Activated T-helper 9 cell treated with anti-CD3 and anti-CD28 coated beads, Interleukin-2, amount 50 U/mL, for 16 hours (primary cell): ENCODE measurements at regions not wholly inside any gene's neighbourhood (a gene's known extent, or its start where the extent isn't known, plus 50 kb on each side); places are given as distances from the start of the nearest gene placed in this dataset.
"Not testable (repeated sequence)": the region's sequence is repeated elsewhere in the genome, so short reads cannot be mapped to it uniquely, and the experiment has no call there.

Experiments
- DNase-seq: peaks from one replicate; pipeline ENCODE4 v3.0.0-alpha.2; 2020; ENCODE audit warnings: low read depth

DNA sequence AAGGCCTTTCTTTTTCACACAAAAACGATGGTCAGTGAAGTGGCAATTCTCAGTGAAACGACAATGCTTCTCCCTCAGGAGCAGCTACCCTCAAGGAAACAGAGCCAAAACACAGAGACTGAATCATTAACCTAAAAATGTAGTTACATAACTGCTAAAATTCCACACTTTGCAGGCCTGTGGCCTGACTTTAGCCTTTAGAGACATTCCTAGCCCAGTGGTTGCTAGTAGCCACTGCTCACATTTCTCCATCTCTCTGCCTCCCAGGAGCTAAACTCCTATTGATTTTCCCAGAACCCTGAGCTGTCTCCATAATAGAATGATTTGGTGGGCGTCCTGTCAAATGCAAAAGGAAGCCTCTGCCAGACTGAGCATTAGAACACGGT is 630.1 kb upstream of the KCNMB2 start:
- no peak for DNase-seq

DNA sequence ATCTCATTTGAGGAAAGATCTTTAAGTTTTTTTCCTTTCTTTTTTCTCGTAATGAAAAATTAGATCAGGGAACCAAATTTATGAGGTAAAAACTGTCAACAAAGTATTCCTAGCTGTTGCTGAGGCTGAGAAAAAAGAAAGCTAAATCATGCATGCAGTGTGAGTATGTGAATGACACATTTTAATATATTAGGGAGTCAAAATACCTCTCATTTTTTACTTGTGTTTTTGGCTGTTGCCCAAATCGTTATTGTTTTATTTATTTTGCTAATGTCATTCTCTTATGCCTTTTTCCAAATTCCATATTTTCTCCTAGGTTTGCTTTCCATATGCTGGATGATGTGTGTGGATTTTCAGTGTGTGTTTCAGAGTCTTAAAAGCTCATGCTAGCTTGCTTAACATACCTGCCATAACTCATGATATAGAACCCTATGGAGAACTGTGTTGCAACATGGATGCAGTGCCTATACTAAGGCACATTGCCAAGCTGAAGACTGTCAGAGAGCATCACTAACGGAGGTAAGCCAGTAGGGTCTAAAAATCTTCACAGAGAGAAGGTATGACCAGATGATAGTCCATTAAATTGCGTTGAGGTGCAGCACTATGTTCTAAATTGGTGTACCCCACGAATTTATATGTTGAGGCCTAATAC is 629.5 kb upstream of the KCNMB2 start:
- DNase-seq = no peak

DNA sequence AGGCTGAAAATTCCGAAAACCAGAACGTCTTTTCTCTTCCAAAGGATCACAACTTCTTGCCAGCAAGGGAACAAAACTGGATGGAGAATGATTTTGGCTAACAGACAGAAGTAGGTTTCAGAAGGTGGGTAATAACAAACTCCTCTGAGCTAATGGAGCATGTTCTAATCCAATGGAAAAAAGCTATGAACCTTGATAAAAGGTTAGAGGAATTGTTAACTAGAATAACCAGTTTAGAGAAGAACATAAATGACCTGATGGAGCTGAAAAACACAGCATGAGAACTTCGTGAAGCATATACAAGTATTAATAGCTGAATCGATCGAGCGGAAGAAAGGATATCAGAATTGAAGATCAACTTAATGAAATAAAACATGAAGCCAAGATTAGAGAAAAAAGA is 626.7 kb upstream of the KCNMB2 start:
- not testable (repeated sequence) for DNase-seq

DNA sequence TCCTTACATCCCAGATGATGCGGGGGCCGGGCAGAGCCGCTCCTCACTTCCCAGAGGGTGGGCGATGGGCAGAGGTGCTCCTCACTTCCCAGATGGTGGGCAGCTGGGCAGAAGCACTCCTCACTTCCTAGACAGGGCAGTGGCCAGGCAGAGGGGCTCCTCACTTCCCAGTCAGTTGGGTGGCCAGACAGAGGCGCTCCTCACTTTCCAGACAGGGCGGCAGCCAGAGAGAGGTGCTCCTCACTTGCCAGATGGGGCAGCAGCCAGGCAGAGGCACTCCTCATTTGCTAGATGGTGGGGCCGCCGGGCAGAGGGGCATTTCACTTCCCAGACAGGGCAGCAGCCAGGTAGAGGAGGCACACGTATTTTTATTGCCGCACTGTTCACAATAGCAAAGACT is 622.0 kb upstream of the KCNMB2 start:
- DNase-seq = no peak

DNA sequence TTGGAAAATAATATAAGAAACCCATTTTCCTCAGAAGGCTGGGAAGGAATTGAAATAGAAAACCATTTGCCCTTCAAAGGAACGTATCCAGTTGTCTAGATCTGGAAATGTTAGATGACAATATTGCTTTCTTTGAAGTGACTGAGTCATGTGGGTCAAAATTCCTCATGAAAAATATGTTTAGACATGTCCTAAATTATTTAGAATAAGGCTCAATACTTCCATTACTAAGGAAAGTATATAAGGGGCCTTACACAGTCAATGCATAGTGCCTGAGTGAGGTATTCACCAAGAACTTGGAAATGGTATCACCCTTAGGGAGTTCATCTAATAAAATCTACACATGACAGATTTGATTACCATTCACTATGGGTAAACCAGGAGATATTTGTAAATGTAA is 619.8 kb upstream of the KCNMB2 start:
- no peak for DNase-seq

DNA sequence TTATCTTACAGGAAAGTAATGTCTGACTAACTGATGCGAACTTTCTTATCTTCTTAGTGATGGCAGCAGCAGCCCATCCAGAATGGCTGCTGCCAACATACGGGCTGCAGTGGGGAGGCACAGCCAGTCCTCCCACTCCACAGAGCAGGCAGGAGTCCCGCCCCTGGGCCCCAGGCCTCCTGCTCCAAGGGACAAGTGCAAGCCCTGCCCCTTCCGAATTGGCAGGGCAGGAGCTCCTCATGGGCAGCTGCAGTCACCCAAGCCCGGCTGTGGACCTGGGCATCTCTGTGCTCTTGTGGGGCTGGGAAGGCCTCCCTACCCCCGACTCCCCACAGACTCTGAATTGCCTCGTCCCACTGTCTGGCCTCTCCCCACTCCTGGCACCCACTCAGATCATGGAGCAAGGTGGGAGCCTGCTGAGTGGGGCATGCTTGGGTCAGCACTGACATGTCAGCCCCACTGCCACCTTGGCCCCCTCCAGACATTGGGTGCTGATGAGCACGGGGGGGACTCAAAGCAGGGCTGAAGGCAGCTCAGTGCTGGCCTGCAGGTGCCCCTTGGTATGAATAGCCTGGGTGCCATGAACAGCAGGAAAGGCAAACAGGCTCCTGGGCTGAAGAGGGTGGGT is 618.9 kb upstream of the KCNMB2 start:
- DNase-seq = no peak

DNA sequence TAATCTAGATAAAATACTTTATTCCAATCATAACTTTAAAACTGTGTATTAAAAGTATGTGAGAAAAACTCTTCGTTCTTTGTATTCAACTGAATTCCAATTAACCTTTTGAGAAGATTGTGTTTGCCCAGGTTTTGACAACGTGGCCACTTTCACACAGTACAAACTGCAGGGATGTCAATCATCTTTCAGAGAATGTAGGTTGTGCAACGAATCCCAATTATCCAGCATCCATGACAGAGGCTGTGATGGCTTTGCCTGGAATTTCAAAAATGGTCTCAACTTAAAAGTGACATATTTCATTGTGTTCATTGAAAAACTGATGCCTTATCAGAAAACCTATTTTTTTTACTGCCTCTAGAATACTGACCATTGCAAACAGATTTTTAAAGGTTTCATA is 615.1 kb upstream of the KCNMB2 start:
- DNase-seq = no peak

DNA sequence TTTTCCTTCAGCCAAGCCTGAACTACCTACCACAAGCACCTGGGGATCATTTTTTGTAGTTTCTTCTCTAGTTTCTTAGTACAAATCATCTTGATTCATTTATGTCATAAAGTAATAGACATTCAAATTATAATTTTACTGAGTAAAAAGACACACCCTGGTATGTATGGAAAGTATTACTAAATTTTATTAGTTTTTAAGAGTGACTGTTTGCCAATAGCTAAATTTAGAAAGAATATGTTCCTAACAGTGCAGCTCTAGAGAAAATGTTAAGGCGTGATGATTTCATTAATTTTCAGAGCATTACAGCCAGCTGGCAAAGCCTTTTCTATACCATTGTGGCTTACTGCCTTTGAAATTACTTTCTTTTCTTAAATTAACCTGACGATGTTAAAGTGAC is 612.0 kb upstream of the KCNMB2 start:
- DNase-seq = no peak

DNA sequence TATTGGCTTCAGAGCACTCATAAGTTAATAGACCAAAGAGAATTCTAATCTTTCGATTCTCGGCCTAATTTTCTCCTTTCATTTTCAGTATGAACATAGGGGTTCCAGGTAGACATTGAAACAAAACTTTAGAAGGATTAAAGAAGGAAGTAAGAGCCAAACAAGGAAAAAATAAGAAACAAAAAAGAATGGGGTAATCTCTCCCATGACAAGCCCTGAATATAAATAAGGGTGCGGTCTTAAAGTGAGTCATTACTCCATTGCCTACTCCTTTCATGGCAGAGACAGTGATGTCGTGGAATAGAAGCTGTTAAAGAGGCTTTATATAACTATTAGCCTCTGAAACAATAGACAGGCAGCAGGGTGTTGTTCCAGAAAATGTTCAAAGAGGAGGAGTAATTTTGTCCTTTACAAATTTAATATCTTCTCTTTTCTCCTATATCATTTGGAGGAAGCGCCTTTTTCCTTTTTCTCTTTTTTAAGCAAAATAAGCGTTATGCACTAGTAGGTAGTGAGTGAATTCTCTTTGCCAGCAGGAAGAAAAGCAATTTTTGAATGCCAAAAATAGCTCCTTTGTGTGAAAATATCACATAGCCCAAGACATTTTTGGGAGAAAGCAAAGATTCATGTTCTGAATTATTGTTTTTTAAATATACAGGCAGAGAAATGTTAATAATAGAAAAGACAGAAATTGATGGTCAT is 607.9 kb upstream of the KCNMB2 start:
- no peak for DNase-seq

DNA sequence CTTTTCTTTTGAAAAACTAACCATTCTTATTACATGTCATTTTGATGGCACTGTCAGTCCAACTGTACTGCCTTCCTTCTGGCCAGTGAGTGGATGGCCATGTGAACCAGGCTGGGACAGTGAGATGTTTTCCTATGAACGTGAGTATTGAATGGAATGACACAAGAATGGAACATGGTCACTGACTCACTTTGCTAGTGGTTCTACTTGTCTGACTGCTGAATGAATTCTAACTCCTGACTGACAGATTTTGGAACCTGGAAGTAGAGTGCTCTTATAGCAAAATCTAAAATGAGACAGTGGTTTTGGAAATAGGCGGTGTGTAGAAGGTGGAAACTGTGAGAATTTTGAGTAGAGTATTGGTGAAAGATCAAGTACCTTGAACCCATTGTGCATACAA is 606.9 kb upstream of the KCNMB2 start:
- no peak for DNase-seq

DNA sequence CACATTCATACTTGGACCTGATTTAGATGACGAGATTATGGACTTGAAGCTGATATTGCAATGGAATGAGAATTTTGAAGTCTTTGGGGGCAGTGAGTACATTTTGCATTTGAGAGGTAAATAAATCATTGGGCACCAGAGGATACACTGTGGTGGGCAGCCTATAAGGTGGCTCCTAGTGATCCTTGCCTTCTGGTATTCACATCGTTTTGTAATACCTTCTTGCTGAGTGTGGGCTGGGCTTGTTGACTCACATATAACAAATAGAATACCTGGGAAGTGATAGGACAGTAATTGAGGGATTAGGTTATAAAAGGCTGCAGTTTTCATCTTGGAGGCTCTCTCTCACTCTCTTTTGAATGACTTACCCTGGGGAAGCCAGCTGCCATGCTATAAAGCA is 605.5 kb upstream of the KCNMB2 start:
- DNase-seq = no peak

DNA sequence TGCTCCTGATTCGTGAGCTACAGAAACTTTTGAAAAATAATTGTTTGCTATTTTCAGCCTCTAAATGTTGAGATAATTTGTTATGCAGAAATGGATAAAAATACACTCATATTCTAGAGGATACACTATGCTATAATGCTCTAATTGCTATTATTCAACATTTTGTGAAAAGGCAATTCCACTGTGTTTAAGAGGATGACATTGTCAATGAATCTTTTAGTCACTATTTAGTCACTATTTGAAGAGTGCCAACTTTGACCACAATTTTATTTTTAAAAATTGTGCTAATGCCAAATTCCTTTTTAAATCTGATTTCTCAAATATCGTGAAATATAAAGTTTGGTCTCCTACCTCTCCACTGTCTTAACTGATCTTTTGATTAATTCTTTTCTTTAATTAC is 604.9 kb upstream of the KCNMB2 start:
- DNase-seq = no peak

DNA sequence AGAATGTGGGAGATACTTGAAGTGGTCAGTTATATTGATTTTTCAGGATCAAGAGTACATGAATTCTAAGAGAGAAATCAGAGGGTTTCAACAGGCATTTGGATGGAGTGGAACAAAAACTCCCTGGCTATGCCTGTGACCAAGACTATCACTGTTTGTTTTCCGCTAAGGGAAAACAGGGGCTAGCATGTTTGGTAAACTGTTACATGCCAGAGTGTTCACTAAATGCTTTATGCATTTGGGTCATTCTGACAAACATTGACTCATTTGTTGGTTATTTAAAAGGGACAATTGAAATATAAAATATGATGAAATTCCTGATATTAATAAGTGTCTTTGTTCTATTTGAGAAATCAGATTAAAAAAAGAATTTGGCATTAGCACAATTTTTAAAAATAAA is 603.9 kb upstream of the KCNMB2 start:
- no peak for DNase-seq

DNA sequence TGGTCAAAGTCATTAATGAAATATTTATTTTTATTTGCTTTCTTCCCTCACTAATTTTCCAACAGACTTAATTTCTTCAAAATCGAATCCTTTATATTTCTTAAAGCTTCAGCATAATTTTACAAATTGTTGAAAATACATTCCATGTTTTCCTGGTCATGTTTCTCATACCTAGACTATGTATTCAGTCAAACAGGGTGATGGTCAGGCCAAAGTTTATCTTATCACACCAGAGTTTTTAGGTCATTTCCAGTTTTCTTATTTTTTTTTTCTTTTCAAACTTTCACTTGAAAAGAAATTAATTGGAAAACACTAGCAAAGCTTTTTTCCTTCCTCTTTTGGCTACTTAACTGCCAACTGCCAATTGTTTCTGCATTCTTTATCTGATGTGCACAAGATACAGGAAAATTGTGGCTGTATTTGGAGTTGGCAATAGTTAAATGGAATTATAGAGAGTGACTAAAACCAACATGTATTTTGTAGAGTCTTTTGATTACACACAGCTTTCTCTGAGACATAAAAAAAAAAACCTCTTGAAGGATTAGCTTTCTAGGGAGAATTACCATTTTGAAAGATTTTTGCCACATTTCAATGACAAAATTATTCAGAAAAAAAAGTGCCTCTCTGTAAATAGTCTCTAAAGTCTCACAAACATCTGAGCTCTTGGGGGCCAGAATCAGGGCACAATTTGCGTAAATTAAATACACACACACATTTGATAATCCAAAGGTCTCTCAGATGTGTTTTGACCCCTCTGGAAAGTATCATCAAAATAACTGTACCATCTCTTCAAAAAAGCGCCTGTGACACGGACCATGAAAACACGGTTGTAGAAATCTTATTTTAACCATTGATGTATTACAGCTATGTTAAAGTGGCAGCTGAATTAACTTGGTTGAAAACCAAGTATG is 603.2 kb upstream of the KCNMB2 start:
- DNase-seq = no peak

DNA sequence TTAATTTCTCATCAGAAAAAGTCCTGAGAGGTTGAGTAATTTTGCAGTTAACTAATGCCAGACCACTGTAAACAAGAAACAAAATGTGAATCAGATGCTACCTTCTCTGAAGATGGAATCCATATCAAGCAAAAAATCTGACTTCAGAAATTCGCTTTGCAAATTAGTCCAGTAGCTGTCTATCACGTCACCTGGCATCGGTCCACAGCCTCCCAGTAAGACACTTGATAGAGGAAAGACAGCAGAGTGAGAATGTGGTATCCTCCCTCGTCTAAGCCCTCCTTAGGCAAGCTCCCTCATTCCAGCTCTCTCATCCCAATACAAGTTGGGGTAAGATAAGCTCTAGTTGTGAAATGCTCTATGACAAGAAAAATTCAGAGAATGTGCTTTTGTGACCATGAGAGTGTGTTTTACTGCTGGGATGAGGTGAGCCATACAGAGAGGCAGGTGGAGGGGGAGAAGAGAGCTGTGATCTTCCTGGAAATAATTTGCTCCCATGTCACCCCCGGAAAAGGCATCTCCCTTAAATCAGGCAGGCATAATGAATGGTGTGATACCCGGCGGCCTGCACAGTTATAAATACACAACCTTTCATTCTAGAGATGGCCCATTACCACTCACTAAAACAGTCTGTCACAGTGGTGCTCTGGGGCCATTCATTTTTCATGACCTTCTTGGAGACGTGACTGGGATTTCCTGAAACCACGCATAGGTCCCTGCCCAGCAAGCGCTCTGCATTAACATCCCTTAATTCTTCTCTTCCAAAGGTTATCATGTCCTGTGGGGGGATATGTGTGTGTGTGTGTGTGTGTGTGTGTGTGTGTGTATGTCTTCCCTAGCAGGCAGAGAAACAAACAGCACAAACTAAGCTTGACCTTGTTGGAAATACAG is 602.0 kb upstream of the KCNMB2 start:
- DNase-seq = no peak

DNA sequence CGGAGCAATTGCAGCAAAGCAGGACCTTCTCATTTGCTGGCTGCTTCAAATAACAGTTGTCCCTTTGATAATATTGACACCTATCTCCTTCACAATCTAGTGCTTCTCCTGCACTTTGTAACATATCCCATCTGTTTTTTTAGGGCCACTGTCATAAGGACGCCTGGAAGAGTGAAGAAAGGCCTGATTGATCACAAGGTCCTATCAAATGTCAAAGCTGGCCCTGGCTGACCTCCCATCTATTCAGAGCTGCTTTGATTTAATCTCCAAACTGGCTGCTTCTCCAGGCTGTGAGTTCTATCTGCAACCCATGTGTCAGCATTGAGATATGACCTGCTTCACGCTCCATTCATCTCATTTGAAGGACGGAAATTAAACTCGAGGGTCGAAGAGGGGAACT is 601.2 kb upstream of the KCNMB2 start:
- DNase-seq = no peak

DNA sequence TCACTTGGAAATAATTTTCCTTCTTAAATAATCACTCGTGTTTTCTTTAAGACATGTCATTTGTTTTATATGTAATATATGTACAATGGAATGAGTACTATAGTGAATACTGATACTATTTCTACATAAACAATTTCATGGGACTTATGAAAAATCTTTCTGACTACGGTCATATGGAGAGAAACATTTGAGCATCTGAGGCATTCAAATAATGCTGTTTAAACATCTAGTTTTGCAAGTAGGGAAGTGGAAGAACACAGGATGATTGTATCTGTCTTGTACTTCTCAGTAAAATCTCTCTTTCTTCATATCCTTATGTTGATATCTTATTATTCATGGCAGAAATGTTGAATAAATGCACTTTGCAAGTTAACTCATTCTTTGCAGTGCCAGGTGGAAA is 599.5 kb upstream of the KCNMB2 start:
- no peak for DNase-seq

DNA sequence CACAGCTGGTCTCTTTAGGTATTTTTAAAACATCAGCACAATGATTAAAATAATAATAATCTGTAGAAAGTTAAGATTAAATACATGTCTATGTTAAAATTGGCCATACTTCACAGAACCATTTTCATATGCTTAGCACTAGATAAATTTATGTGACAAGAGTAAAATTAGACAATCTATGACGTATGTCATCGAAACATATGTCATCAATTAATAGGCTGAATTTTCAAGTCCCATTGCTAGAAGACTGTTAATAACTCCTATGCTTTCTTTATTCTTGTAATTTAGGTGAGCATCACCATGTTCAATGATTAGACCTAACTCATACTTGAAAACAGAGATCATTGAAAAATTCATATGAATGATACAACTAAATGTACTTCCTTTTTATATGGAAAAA is 593.3 kb upstream of the KCNMB2 start:
- DNase-seq = no peak

DNA sequence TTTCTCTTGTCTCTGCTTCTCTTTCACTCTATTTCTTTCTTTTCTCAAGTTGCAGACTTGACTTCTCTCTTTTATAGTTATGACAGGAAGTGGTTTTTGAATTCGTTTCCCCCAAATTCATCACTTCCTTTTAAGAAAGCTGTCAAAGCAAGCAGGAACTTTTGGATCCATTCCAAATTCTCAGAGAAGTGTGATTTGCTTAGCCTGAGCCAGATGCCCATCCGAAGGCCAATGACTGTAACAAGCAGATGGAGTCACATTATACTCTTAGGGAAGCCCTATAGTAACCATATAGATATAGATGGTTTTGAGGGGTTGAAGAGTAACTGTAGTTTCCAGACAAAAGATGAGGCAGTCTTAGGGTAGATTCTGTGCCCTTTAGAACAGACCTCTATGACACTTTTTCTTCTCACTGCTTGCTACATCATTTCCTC is 592.0 kb upstream of the KCNMB2 start:
- no peak for DNase-seq

DNA sequence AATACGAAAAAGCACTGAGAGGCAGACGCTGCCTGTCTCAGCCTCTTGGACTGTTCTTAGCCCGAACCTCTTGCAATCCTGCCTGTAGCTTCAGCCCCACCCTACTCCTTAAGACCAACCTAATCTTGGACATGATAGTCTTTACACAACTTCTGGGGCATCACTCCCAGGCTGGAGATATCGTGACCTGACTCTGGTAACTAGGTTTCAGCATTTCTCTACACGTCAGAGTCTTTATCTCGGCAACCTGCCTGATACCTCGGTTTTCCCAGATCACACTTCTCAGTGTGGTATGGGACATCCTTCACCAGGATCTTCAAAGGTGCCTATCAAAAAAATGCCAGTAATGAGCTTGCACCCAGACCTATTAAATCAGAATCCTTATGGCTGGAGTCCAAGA is 590.2 kb upstream of the KCNMB2 start:
- no peak for DNase-seq

DNA sequence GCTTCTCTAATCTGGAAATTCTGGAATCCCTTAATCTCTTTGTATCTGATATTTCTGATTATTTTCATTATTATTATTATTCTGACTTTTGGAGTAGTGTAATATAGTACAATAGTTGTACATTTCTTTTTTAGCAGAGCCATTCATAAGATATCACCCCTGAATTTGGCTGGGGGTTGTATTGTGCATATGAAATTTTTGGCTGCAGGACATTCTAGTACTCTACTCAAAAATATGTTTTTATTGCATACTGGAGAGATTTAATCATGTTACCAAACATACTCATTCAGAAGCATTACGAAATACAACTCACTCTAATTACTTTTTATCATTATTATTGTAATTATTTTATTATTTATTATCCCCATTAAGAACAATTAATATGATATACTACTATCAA is 589.7 kb upstream of the KCNMB2 start:
- no peak for DNase-seq

DNA sequence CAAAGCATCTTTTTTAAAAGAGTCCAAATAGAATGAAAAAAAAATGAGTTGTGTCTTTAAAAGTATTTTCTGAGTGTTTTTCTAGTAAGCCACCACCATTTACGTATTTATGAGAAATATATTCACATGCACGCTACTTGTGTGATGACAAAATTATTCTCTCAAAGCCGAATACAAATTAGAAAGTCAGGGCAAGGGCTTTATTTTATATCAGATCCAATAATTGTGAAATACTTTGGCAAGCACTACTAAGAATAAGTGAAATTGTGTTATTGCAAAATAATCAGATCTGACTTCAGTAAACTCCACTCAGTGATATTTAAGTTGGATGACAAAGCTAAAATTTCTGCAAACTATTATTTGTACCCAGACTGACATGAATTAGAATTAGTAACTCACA is 589.3 kb upstream of the KCNMB2 start:
- DNase-seq = no peak
